Ishikawa (cell line): ENCODE measurements at regions not wholly inside any gene's neighbourhood (a gene's known extent, or its start where the extent isn't known, plus 50 kb on each side); places are given as distances from the start of the nearest gene placed in this dataset.

Experiments
- RAD21 ChIP-seq: IDR thresholded peaks from 2 replicates; pipeline ENCODE4 v1.6.1; 2012; ENCODE audit warnings: low read depth
- REST ChIP-seq: IDR thresholded peaks from 2 replicates; pipeline ENCODE4 v1.6.1; 2012; ENCODE audit warnings: low read depth, mild to moderate bottlenecking
- TAF1 ChIP-seq: IDR thresholded peaks from 2 replicates; pipeline ENCODE4 v1.6.1; 2012; ENCODE audit warnings: low read depth, mild to moderate bottlenecking
- TCF12 ChIP-seq: IDR thresholded peaks from 2 replicates; pipeline ENCODE4 v1.6.1; 2012; ENCODE audit warnings: low read depth
- YY1 ChIP-seq: IDR thresholded peaks from 2 replicates; pipeline ENCODE4 v1.6.1; 2012; ENCODE audit warnings: low read depth
- ZBTB7A ChIP-seq: IDR thresholded peaks from 2 replicates; pipeline ENCODE4 v1.6.1; 2012; ENCODE audit warnings: low read depth

- no peak for TF ChIP-seq YY1
- TF ChIP-seq RAD21, result no peak
- TF ChIP-seq REST, result no peak
- TF ChIP-seq TAF1, result no peak
- TF ChIP-seq ZBTB7A, result no peak
- TF ChIP-seq TCF12, result no peak
Measured at GRCh38 chr12:40435951-40436350, 211.2 kb downstream of the LRRK2 start.
